Activated T-helper 2 cell treated with anti-CD3 and anti-CD28 coated beads, Interferon-gamma antibody, Interleukin-2, Interleukin-4, amounts not matched to agents 10 μg/mL and 5 μg/mL and 100 μg/mL, durations not matched to agents 14 hours and 24 hours and 36 hours (primary cell): ENCODE measurements at regions not wholly inside any gene's neighbourhood (a gene's known extent, or its start where the extent isn't known, plus 50 kb on each side); places are given as distances from the start of the nearest gene placed in this dataset.

Source experiments
- DNase-seq: peaks from one replicate; pipeline ENCODE4 v3.0.0; 2021; ENCODE audit warnings: low spot score
- H3K27ac Mint-ChIP-seq: one replicate; pipeline ENCODE4 v1.8.0; 2021; ENCODE audit warnings: mixed read lengths
- H3K27me3 Mint-ChIP-seq: one replicate; pipeline ENCODE4 v1.8.0; 2021; ENCODE audit warnings: low read depth, mixed read lengths
- H3K36me3 Mint-ChIP-seq: one replicate; pipeline ENCODE4 v1.8.0; 2021; ENCODE audit warnings: low read depth, mixed read lengths
- H3K4me1 Mint-ChIP-seq: one replicate; pipeline ENCODE4 v1.8.0; 2021; ENCODE audit warnings: low read depth, mixed read lengths
- H3K4me3 Mint-ChIP-seq: one replicate; pipeline ENCODE4 v1.8.0; 2021; ENCODE audit warnings: low read depth, mild to moderate bottlenecking, moderate library complexity, mixed read lengths
- H3K9me3 Mint-ChIP-seq: one replicate; pipeline ENCODE4 v1.8.0; 2021; ENCODE audit warnings: mixed read lengths
- intact Hi-C: fragments of 100-400 bp; cut with micrococcal nuclease; formaldehyde crosslinking; loops from one replicate; pipeline ENCODE4 v1.15.1; 2023

DNA sequence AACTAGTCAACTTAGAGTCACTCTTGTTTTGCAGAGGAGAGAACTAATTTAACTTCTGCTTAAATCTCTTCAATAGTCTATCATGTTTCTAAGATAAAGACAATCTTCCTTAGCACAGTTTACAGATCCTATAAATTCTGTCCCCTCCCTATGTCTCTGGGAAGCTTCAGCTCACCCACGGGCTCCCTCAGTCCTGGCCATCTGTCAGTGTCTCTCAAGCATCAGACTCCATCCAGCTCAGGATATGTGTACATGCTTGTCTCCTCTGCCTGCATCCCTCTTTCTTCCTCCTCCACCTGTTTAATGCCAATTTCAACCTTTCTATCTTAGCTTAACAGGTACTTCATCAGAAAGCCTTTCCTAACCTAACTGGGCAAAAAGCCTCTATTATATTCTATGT lies 177.1 kb upstream of the PTER start:
- H3K27me3 Mint-ChIP-seq = no peaks in the 10 kb centered on the region
- intact Hi-C loops = no loop called here
- H3K27ac Mint-ChIP-seq = no peak overlapping the region
- no peaks in the 10 kb centered on the region for H3K4me1 Mint-ChIP-seq
- H3K36me3 Mint-ChIP-seq = no peaks in the 10 kb centered on the region
- H3K4me3 Mint-ChIP-seq = no peak overlapping the region
- DNase-seq = no peak
- peaks cover 6% of the 10 kb centered on the region for H3K9me3 Mint-ChIP-seq

DNA sequence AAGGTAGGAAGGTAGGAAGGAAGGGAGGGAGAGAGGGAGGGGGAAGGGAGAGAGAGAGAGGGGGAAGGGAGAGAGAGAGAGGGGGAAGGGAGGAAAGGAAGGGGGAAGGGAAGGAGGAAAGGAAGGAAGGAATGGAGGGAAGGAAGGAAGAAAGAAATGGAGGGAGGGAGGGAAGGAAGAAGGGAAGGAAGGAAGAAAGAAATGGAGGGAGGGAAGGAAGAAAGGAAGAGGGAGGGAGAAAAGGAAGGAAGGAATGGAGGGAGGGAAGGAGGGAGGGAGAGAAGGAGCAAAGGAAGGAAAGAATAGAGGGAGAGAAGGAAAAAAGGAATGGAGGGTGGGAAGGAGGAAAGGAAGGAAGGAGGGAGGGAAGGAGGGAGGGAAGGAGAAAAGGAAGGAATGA lies 176.4 kb upstream of the PTER start:
- Mint-ChIP-seq H3K27me3 (no peaks in the 10 kb centered on the region), H3K9me3 (peaks cover 6% of the 10 kb centered on the region), H3K4me1 (no peaks in the 10 kb centered on the region), H3K4me3 (no peak overlapping the region), H3K36me3 (no peaks in the 10 kb centered on the region), H3K27ac (no peak overlapping the region)
- intact Hi-C loops = no loop called here
- no peak for DNase-seq

DNA sequence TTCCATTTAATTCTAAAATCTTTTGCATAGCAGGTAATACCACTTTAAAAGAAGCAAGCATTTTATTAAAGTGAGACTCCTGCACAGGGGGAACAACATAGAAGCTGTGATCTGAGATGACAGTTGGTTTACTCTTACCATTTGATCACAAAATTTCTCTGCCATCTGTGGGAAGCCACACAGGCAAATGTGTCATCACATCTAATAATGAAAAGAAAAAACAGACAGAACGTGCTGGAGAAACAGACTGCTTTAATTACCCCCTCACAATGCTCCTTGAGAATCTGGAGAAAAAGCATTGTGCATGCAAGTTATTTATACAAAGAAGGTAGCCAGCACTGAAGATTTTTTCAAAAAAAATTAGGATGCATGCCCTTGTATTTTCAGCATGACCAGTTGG lies 165.2 kb upstream of the PTER start:
- Mint-ChIP-seq H3K4me3 (no peak overlapping the region), H3K27ac (no peak overlapping the region), H3K9me3 (peaks cover under 1% of the 10 kb centered on the region), H3K27me3 (no peaks in the 10 kb centered on the region), H3K4me1 (no peaks in the 10 kb centered on the region), H3K36me3 (no peaks in the 10 kb centered on the region)
- intact Hi-C loops = no loop called here
- DNase-seq = no peak

DNA sequence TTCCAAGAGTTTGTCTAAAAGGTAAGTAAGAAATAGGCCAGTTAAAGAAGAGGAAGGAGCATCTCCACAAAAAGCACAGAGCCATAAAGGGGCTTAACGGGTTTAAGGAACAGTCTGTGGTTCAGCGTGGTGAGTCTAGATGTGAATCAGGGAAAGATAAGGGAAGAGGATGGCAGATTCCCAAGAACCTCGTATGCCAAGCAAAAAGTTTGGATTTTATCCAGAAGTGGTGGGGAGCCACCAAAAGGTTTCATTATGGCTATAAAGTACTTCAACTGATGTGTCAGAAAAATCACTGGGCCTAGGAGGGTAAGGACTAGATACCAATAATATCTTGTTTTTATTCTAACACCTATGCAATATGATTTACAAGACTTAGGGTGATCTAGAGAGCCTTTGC lies 161.9 kb upstream of the PTER start:
- DNase-seq = no peak
- H3K27ac Mint-ChIP-seq = no peak overlapping the region
- no peaks in the 10 kb centered on the region for H3K4me1 Mint-ChIP-seq
- no peak overlapping the region for H3K4me3 Mint-ChIP-seq
- no peaks in the 10 kb centered on the region for H3K27me3 Mint-ChIP-seq
- intact Hi-C loops = no loop called here
- no peaks in the 10 kb centered on the region for H3K36me3 Mint-ChIP-seq
- peaks cover 8% of the 10 kb centered on the region for H3K9me3 Mint-ChIP-seq

DNA sequence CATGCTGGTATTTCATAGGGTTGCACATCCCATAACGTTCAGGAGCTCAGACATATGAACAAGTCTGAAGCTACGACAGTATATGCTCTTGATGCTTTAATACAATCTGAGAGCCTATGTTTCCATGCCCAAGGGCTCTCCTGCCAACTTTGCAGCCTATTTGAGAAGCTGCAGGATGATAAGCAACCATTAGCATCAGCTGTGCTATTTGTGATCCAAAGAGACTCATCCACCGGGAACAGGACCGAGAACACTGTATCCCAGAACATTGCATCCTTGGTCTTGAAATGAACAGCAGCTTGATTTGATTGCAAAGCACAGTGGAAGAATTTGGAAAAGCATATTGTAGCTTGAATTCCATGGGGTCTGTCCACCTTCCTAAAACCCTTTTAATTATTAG lies 156.2 kb upstream of the PTER start:
- Mint-ChIP-seq H3K4me1 (no peaks in the 10 kb centered on the region), H3K27ac (no peak overlapping the region), H3K4me3 (no peak overlapping the region), H3K36me3 (no peaks in the 10 kb centered on the region), H3K27me3 (no peaks in the 10 kb centered on the region), H3K9me3 (peaks cover 8% of the 10 kb centered on the region)
- intact Hi-C loops = no loop called here
- DNase-seq = no peak

DNA sequence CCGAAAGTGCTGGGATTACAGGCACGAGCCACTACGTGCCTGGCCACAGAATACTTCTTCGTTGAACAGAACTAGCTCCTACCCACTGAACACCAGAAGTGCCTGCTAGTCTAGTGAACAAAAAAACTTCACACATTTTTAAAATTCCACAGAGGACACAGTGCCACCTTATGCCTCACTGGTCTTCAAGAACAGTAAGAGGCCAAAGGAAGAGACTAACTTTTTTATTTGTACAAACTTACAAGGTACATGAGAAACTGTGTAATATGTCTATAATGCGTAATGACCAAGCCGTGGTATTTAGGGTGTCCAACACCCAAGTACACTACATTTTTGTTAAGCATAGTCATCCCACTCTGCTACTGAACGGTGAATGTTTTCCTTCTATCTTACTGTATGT lies 144.4 kb upstream of the PTER start:
- H3K36me3 Mint-ChIP-seq = no peaks in the 10 kb centered on the region
- no peak overlapping the region for H3K4me3 Mint-ChIP-seq
- H3K9me3 Mint-ChIP-seq = peaks cover 3% of the 10 kb centered on the region
- no peaks in the 10 kb centered on the region for H3K4me1 Mint-ChIP-seq
- no peaks in the 10 kb centered on the region for H3K27me3 Mint-ChIP-seq
- H3K27ac Mint-ChIP-seq = no peak overlapping the region
- DNase-seq = no peak
- intact Hi-C loops = no loop called here

DNA sequence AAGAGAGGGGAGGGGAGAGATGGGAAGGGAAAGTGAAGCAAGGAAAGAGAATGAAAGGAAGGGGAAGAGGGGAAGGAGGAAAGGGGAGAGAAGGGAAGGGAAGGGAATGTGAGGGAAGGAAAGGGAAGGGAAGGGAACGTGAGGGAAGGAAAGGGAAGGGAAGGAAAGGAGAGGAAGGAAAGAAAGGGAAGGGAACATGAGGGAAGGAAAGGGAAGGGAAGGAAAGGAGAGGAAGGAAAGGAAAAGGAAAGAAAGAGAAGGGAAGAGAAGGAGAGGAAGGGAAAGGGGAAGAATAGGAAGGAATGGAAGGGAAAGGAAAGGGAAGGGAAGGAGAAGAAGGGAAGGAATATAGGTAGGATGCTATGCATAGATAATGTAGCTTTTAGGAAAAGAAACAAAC lies 139.7 kb upstream of the PTER start:
- intact Hi-C loops = no loop called here
- H3K27ac Mint-ChIP-seq = no peak overlapping the region
- no peak overlapping the region for H3K4me3 Mint-ChIP-seq

DNA sequence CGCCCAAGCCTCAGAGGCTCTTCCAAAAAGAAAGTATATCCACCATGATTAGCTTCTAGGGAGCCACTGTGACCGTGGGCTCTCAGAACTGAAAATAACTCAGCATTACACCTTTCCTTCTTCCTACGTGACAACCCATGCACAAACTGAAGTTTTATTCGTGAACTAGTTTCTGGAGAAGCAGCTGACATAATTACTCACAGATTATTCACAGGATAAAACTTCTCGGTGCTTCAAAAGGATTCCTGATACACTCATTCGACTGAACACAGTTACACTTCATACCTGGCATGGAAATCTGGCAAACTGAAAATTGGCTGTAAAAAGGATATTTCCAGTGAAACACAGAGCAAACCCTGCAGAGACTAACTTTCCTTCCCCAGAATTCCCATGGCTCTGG lies 139.2 kb upstream of the PTER start:
- Mint-ChIP-seq H3K4me1 (no peaks in the 10 kb centered on the region), H3K27ac (no peak overlapping the region), H3K27me3 (no peaks in the 10 kb centered on the region)

More for the DNA sequence above, 139.7 kb upstream of the PTER start:
- Mint-ChIP-seq H3K4me1 (no peaks in the 10 kb centered on the region), H3K27me3 (no peaks in the 10 kb centered on the region), H3K9me3 (no peaks in the 10 kb centered on the region), H3K36me3 (no peaks in the 10 kb centered on the region)
- no peak for DNase-seq

DNA sequence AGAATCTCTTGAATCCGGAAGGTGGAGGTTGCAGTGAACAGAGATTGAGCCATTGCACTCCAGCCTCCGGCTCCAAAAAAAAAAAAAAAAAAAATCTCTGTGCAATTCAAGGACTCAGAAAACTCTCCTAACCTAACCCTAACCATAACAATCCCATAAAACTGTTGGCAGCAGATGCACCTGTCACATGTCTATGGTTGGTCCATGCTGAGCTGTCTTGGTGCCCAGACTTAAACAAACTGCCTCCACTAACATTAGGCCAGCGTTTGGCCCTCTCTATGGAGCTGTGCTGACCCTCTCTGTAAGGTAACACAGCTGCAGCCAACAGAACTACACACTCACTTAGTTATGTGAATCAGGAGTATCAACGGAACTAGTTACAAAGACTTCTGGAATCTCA lies 132.5 kb upstream of the PTER start:
- Mint-ChIP-seq H3K36me3 (no peaks in the 10 kb centered on the region), H3K9me3 (no peaks in the 10 kb centered on the region), H3K4me1 (no peaks in the 10 kb centered on the region), H3K27me3 (no peaks in the 10 kb centered on the region), H3K27ac (no peak overlapping the region), H3K4me3 (no peak overlapping the region)
- no peak for DNase-seq
- intact Hi-C loops = no loop called here

More for the DNA sequence above, 139.2 kb upstream of the PTER start:
- Mint-ChIP-seq H3K4me3 (no peak overlapping the region), H3K36me3 (no peaks in the 10 kb centered on the region), H3K9me3 (no peaks in the 10 kb centered on the region)
- intact Hi-C loops = no loop called here
- no peak for DNase-seq

DNA sequence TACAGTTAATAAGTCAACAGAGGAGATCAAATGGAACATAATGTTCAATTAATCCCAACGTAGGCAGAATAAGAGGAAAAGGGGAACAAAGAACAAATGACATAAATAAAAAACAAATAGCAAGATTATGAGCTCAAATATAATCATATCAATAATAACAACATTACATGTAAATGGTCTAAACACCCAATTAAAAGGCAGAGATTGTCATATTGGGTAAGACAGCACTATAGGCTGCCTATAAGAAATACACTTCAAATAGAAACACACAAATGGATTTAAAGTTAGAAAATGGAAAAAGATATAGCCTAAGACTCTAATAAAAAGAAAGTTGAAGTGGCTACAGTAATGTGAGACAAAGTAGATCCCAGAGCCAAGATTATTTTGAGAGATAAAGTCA lies 126.4 kb upstream of the PTER start:
- Mint-ChIP-seq H3K27me3 (no peaks in the 10 kb centered on the region), H3K4me3 (no peak overlapping the region), H3K36me3 (no peaks in the 10 kb centered on the region), H3K9me3 (no peaks in the 10 kb centered on the region), H3K4me1 (no peaks in the 10 kb centered on the region), H3K27ac (no peak overlapping the region)
- intact Hi-C loops = no loop called here
- DNase-seq = no peak

DNA sequence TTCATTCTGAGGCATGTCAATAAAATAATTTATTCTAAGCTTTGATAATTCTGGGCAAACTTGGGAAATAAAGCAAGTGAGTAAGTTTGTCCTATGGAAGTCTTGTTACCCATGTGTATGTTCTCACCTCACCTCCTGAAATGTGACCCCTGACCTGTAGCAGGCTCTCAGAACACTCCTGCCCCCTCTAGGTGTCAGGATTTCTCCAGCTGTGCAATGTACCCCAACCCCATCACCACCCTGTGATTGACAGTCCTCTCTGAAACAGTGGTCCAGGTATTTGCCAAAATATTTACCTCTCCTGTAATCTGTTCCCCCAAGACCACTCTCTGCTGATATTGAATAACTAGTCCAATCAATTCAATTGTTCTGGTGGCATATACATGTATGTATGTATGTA lies 122.6 kb upstream of the PTER start:
- Mint-ChIP-seq H3K27me3 (no peaks in the 10 kb centered on the region), H3K36me3 (no peaks in the 10 kb centered on the region), H3K9me3 (no peaks in the 10 kb centered on the region), H3K4me3 (no peak overlapping the region), H3K27ac (no peak overlapping the region), H3K4me1 (no peaks in the 10 kb centered on the region)
- DNase-seq = no peak
- intact Hi-C loops = no loop called here

DNA sequence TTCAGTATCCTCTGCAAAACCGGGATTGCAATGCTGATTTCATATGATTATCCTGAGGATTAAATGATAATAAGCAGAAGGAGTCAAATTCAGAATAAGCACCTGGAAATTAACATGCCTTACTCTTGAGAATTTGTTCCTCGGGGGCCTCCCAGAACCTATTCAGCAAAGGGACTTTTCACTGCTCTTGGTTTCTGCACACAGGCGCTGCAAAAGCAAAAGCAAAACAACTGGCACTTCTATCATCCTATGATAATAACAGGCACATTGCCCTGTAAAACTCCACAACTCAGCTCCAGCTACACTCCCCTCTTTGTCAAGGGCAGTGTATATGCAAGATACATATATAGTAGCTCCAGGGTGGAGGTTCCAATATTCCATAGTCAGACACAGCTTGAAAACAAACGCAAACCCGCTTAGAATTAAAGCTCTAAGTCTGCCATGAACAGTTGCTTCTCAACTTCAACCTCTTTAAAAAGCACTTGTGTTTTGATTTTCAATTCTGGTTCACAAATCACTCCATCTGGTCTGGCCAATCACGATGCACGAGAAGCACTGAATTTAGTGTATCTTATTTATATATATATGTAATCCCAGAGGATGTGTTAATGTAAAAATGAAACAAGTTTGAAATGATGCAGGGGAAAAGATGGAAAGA lies 119.9 kb upstream of the PTER start:
- no peak overlapping the region for H3K4me3 Mint-ChIP-seq
- intact Hi-C loops = no loop called here
- no peaks in the 10 kb centered on the region for H3K36me3 Mint-ChIP-seq

DNA sequence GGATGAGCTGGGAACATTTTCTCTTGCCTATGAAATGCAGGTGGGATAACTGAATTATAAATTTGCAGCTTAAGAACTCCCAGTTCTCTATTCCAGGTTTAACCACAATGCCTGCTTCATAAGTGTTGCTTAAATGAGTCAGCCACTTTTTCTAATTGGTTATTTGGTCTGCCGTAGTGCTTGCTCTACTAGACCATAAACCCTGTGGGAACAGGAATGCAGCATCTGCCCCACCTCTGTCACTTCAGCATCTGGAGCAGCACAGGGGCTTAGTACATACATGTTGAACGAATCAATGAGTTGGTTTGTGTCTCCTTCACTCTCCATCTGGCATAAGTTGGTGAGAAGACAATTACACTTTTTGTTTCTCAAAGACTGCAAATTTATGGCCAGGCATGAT lies 95.2 kb upstream of the PTER start:
- intact Hi-C loops = no loop called here
- H3K27ac Mint-ChIP-seq = no peak overlapping the region

More for the DNA sequence above, 119.9 kb upstream of the PTER start:
- Mint-ChIP-seq H3K9me3 (no peaks in the 10 kb centered on the region), H3K27ac (no peak overlapping the region), H3K27me3 (no peaks in the 10 kb centered on the region), H3K4me1 (no peaks in the 10 kb centered on the region)
- DNase-seq = no peak

DNA sequence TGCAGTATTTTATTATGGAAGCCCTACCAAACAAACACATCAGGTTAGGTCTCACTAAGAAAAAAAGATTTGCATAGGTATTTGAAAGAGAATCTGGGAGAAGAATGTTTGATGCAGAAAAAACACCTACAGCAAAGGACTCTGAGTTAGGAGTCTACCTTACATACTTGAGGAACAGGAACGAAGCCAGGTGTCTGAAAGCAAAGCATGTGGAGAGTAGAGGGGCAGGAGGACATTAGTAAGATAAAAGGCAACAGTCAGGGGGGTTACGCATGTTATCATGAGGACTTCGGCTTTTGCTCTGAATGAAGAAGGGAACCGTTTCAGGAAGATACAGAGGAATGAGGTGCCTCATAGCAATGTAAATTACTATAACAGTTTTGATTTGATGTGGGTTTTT lies 87.9 kb upstream of the PTER start:
- DNase-seq = no peak
- no peak overlapping the region for H3K4me3 Mint-ChIP-seq
- intact Hi-C loops = no loop called here
- H3K4me1 Mint-ChIP-seq = no peaks in the 10 kb centered on the region
- no peak overlapping the region for H3K27ac Mint-ChIP-seq
- no peaks in the 10 kb centered on the region for H3K27me3 Mint-ChIP-seq
- no peaks in the 10 kb centered on the region for H3K9me3 Mint-ChIP-seq
- H3K36me3 Mint-ChIP-seq = no peaks in the 10 kb centered on the region

More for the DNA sequence above, 95.2 kb upstream of the PTER start:
- H3K4me3 Mint-ChIP-seq = no peak overlapping the region
- H3K27me3 Mint-ChIP-seq = no peaks in the 10 kb centered on the region
- DNase-seq = no peak
- no peaks in the 10 kb centered on the region for H3K36me3 Mint-ChIP-seq
- H3K4me1 Mint-ChIP-seq = no peaks in the 10 kb centered on the region
- H3K9me3 Mint-ChIP-seq = no peaks in the 10 kb centered on the region
